PC-3 (cell line): ENCODE measurements at regions not wholly inside any gene's neighbourhood (a gene's known extent, or its start where the extent isn't known, plus 50 kb on each side); places are given as distances from the start of the nearest gene placed in this dataset.

ENCODE experiments used
- ATAC-seq: fragments of 200-7000 bp; cut with Tn5 transposase; 2 replicates; pipeline ENCODE4 v1.9.1; 2020; ENCODE audit warnings: mild to moderate bottlenecking, moderate library complexity
- BruUV-seq: library from RNA; stranded (reverse); fragments of 400-500 nt; replicated peaks from 2 replicates; lab custom pipeline; 2021; lab: Mats Ljungman, UMichigan
- CTCF ChIA-PET: fragments of 300-600 bp; sonication (Branson Sonifier 250); formaldehyde crosslinking; loops from one replicate; lab custom pipeline; 2022; ENCODE audit warnings: antibody characterized with exemption; lab: Charles Lee
- POLR2A ChIA-PET: fragments of 300-600 bp; sonication (Branson Sonifier 250); formaldehyde crosslinking; loops from one replicate; lab custom pipeline; 2022; ENCODE audit warnings: antibody characterized with exemption; ENCODE audit not compliant: unreplicated experiment; lab: Charles Lee
- DNase-seq: peaks from one replicate; pipeline ENCODE4 v3.0.0-alpha.2; 2015
- H2AFZ ChIP-seq: fragments of 300-600 bp; sonication (generic); 2 replicates; pipeline ENCODE4 v1.6.0; 2016; ENCODE audit warnings: antibody characterized with exemption, low read length
- H3F3A ChIP-seq: fragments of 300-600 bp; sonication (generic); one replicate; pipeline ENCODE4 v1.6.0; 2017; ENCODE audit warnings: antibody characterized with exemption, low read length, control low read depth, mild to moderate bottlenecking; ENCODE audit not compliant: unreplicated experiment
- H3K27ac ChIP-seq: fragments of 300-600 bp; sonication (generic); 2 replicates; pipeline ENCODE4 v1.5.1; 2016; ENCODE audit warnings: mild to moderate bottlenecking, low read length
- H3K27me3 ChIP-seq: fragments of 300-600 bp; sonication (generic); 2 replicates; pipeline ENCODE4 v1.6.1; 2016; ENCODE audit warnings: low read length, mixed read lengths
- H3K36me3 ChIP-seq: fragments of 300-600 bp; sonication (generic); 2 replicates; pipeline ENCODE4 v1.6.1; 2016; ENCODE audit warnings: low read depth, mixed run types, low read length, mixed read lengths
- H3K4me1 ChIP-seq: fragments of 300-600 bp; sonication (generic); 2 replicates; pipeline ENCODE4 v1.5.1; 2016; ENCODE audit warnings: low read length; ENCODE audit not compliant: insufficient read depth
- H3K4me2 ChIP-seq: fragments of 300-600 bp; sonication (generic); 2 replicates; pipeline ENCODE4 v1.6.0; 2016; ENCODE audit warnings: low read length
- H3K4me3 ChIP-seq: fragments of 300-600 bp; sonication (generic); 2 replicates; pipeline ENCODE4 v1.5.1; 2016; ENCODE audit warnings: mild to moderate bottlenecking, low read length, mixed read lengths
- H3K79me2 ChIP-seq: fragments of 300-600 bp; sonication (generic); 2 replicates; pipeline ENCODE4 v1.6.1; 2017; ENCODE audit warnings: low read length, mixed read lengths
- H3K9ac ChIP-seq: fragments of 300-600 bp; sonication (generic); 2 replicates; pipeline ENCODE4 v1.6.0; 2016; ENCODE audit warnings: mild to moderate bottlenecking, low read length
- H3K9me2 ChIP-seq: fragments of 300-600 bp; sonication (generic); replicated peaks from 2 replicates; pipeline ENCODE4 v1.6.1; 2016; ENCODE audit warnings: mixed run types, low read length, mixed read lengths
- H3K9me3 ChIP-seq: fragments of 300-600 bp; sonication (generic); 2 replicates; pipeline ENCODE4 v1.6.1; 2016; ENCODE audit warnings: low read length, mixed read lengths
- H4K20me1 ChIP-seq: fragments of 300-600 bp; sonication (generic); 2 replicates; pipeline ENCODE4 v1.6.1; 2016; ENCODE audit warnings: low read length, mixed read lengths
- EZH2 ChIP-seq: fragments of 300-600 bp; sonication (generic); IDR thresholded peaks from one replicate; pipeline ENCODE4 v1.6.1; 2017; ENCODE audit warnings: antibody characterized with exemption, mild to moderate bottlenecking, low read length; ENCODE audit not compliant: unreplicated experiment
- EZH2phosphoT487 ChIP-seq: fragments of 300-600 bp; sonication (generic); IDR thresholded peaks from 2 replicates; pipeline ENCODE4 v1.6.1; 2018; ENCODE audit warnings: mild to moderate bottlenecking, antibody characterized with exemption, low read length, borderline replicate concordance
- intact Hi-C: fragments of 100-400 bp; cut with micrococcal nuclease; formaldehyde crosslinking; loops from 2 replicates; pipeline ENCODE4 v1.9.0; 2023
- TF ChIP-seq, protein P1 (sequence below): fragments of 300-600 bp; sonication (generic); conservative IDR thresholded peaks from 2 replicates; pipeline ENCODE4 v1.5.1; 2017; ENCODE audit warnings: antibody characterized with exemption, low read depth, mild to moderate bottlenecking, low read length

GRCh38 chr11:101661559-101661958 is 77.8 kb upstream of the TRPC6 start:
- H3K9me2 ChIP-seq = no peaks in the 10 kb centered on the region
- H3K4me1 ChIP-seq = no peaks in the 10 kb centered on the region
- H3K27me3 ChIP-seq = no peaks in the 10 kb centered on the region
- POLR2A ChIA-PET = no interaction called here
- ATAC-seq (no peak), DNase-seq (no peak)
- no peak overlapping the region for H3K27ac ChIP-seq
- H3K79me2 ChIP-seq = no peaks in the 10 kb centered on the region
- no peak overlapping the region for H3K4me3 ChIP-seq
- no peaks in the 10 kb centered on the region for H3F3A ChIP-seq
- H3K9ac ChIP-seq = no peak overlapping the region
- H3K4me2 ChIP-seq = no peak overlapping the region
- intact Hi-C loops = no loop called here
- H3K36me3 ChIP-seq = no peaks in the 10 kb centered on the region
- no TSS peak for BruUV-seq
- CTCF ChIA-PET = no interaction called here
- TF ChIP-seq, protein P1, sequence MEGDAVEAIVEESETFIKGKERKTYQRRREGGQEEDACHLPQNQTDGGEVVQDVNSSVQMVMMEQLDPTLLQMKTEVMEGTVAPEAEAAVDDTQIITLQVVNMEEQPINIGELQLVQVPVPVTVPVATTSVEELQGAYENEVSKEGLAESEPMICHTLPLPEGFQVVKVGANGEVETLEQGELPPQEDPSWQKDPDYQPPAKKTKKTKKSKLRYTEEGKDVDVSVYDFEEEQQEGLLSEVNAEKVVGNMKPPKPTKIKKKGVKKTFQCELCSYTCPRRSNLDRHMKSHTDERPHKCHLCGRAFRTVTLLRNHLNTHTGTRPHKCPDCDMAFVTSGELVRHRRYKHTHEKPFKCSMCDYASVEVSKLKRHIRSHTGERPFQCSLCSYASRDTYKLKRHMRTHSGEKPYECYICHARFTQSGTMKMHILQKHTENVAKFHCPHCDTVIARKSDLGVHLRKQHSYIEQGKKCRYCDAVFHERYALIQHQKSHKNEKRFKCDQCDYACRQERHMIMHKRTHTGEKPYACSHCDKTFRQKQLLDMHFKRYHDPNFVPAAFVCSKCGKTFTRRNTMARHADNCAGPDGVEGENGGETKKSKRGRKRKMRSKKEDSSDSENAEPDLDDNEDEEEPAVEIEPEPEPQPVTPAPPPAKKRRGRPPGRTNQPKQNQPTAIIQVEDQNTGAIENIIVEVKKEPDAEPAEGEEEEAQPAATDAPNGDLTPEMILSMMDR = no peak
- no peak for TF ChIP-seq EZH2phosphoT487
- TF ChIP-seq EZH2 = no peak
- no peaks in the 10 kb centered on the region for H3K9me3 ChIP-seq
- H4K20me1 ChIP-seq = no peaks in the 10 kb centered on the region
- H2AFZ ChIP-seq = no peak overlapping the region
